ENCODE measurements at regions not wholly inside any gene's neighbourhood (a gene's known extent, or its start where the extent isn't known, plus 50 kb on each side); places are given as distances from the start of the nearest gene placed in this dataset.

DNA sequence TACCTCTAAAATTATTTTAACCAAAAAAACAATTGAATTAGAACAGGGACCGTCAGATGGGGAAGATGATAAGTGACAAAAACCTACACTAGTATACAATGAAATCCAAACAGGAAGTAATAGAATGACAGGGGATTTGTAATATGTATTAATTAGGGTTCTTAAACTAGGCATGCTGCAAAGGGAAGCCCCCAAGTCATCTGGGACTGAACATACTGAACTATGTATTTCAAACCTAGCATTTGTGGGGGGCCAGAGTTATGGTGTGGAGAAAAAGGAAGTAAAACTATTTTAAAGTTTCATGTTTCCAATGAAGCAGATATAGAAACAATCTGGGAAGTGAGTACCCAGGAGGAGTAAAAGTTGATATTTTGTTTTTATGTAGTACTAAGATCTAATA lies 133.2 kb upstream of the HS3ST3A1 start:
- no peaks in the 10 kb centered on the region for H3K27me3 ChIP-seq (replicated peaks in 1 of 4; ENCODE audit: control insufficient read depth in 3 of 4, extremely low read depth in 1 of 4, insufficient read depth in 3 of 4, low read length in 3 of 4)
- no peaks in the 10 kb centered on the region for H3K79me2 ChIP-seq (ENCODE audit: control insufficient read depth in 1 of 2, insufficient read depth in 2 of 2, low read length in 2 of 2)
- no peak overlapping the region for H2BK20ac ChIP-seq (ENCODE audit: low read length)
- H4K91ac ChIP-seq (replicated peaks; ENCODE audit: insufficient read length, low read length): no peak overlapping the region
- H2BK120ac ChIP-seq (replicated peaks; ENCODE audit: low read depth, low read length): no peak overlapping the region
- H3K4me3 ChIP-seq (ENCODE audit: extremely low read depth in 1 of 4, insufficient read depth in 2 of 4, low read depth in 3 of 4, low read length in 4 of 4): no peak overlapping the region
- H3K4ac ChIP-seq (replicated peaks; ENCODE audit: insufficient read length, low read depth, low read length): no peak overlapping the region
- no peak overlapping the region for H2BK12ac ChIP-seq (ENCODE audit: low read depth, low read length)
- H2BK5ac ChIP-seq (ENCODE audit: low read depth, low read length): no peak overlapping the region
- H3K36me3 ChIP-seq (ENCODE audit: control insufficient read depth in 2 of 4, insufficient read depth in 4 of 4, low read length in 3 of 4): no peaks in the 10 kb centered on the region; a peak in 1 of 8 replicates
- no peaks in the 10 kb centered on the region for H3K23me2 ChIP-seq (ENCODE audit: low read depth, low read length)
- no peak overlapping the region for H3K14ac ChIP-seq (ENCODE audit: insufficient read length)
- no peaks in the 10 kb centered on the region for H4K20me1 ChIP-seq (replicated peaks in 1 of 2; ENCODE audit: control insufficient read depth in 1 of 2, insufficient read depth in 2 of 2, low read length in 2 of 2)
- no peaks in the 10 kb centered on the region for H3K4me1 ChIP-seq (replicated peaks in 1 of 4; ENCODE audit: control insufficient read depth in 3 of 4, insufficient read depth in 4 of 4, low read length in 3 of 4)
- H2AFZ ChIP-seq (ENCODE audit: low read length): no peak overlapping the region
- no peak overlapping the region for H3K9ac ChIP-seq (replicated peaks in 1 of 4; ENCODE audit: extremely low read depth in 1 of 4, low read depth in 3 of 4, low read length in 3 of 4)
- H3K4me2 ChIP-seq (ENCODE audit: insufficient read depth in 1 of 2, low read depth in 2 of 2, low read length in 2 of 2): no peak overlapping the region
- whole genome bisulfite sequencing, 2 experiments (ENCODE audit: extremely low coverage in 1 of 2, insufficient coverage in 1 of 2, insufficient read length in 1 of 2, insufficient replicate concordance in 2 of 2, low coverage in 1 of 2, low lambda C conversion rate in 2 of 2, missing lambda C conversion rate in 1 of 2): 86% methylated on average over 1 of the region's 1 CpG; no CpG with 5 or more reads in 1 of the 2 experiments
- H3K23ac ChIP-seq (ENCODE audit: insufficient read length): no peak overlapping the region
- no peak overlapping the region for H2BK15ac ChIP-seq (ENCODE audit: low read length)
- ChIA-PET CTCF (ENCODE audit: partially characterized antibody) (interaction anchor here (0.7 to 1.6 kb wide), 2 partner anchors 13 to 16 kb away, joined by 4 read pairs; no protein-coding TSS in a partner anchor), POLR2A (ENCODE audit: partially characterized antibody) (no interaction called here)
- H3K18ac ChIP-seq (ENCODE audit: extremely low read depth, low read length): no peak overlapping the region
- FAIRE-seq (no peak), DNase-seq (ENCODE audit: low read depth in 1 of 2, low spot score in 2 of 2) (no peak)
- H3K9me3 ChIP-seq (ENCODE audit: insufficient read depth in 2 of 2, low read depth in 1 of 2, low read length in 1 of 2): peaks cover 6 to 13% of the 10 kb centered on the region in 2 experiments; a peak in 3 of 4 replicates
- no peak overlapping the region for H3K56ac ChIP-seq (replicated peaks; ENCODE audit: insufficient read length, low read depth, low read length)
- H3K27ac ChIP-seq (ENCODE audit: low read depth, low read length): no peak overlapping the region
- H3K79me1 ChIP-seq (ENCODE audit: low read depth, low read length): no peaks in the 10 kb centered on the region
- H2AK5ac ChIP-seq (ENCODE audit: low read depth, low read length): no peak overlapping the region
- no peak overlapping the region for H4K8ac ChIP-seq (ENCODE audit: extremely low read depth, insufficient read depth, low read length)
- H4K5ac ChIP-seq (ENCODE audit: insufficient read length, low read depth, low read length): no peak overlapping the region
- TF ChIP-seq NRF1 (IDR thresholded peaks at IDR 0.05; ENCODE audit: low read depth, low read length): no peak
- no peak for TF ChIP-seq CREB1 (IDR thresholded peaks at IDR 0.05)
- TF ChIP-seq, protein P1, sequence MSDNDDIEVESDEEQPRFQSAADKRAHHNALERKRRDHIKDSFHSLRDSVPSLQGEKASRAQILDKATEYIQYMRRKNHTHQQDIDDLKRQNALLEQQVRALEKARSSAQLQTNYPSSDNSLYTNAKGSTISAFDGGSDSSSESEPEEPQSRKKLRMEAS (IDR thresholded peaks at IDR 0.05): no peak

Data from H1 (cell line).